HG03439 (cell line): ENCODE measurements at regions not wholly inside any gene's neighbourhood (a gene's known extent, or its start where the extent isn't known, plus 50 kb on each side); places are given as distances from the start of the nearest gene placed in this dataset.
"Not testable (repeated sequence)": the region's sequence is repeated elsewhere in the genome, so short reads cannot be mapped to it uniquely, and the experiment has no call there.

ENCODE experiments used
- ATAC-seq: cut with Tn5 transposase; IDR thresholded peaks from one replicate; pipeline ENCODE4 v1.9.1; 2021; ENCODE audit warnings: mild to moderate bottlenecking, moderate library complexity; ENCODE audit not compliant: unreplicated experiment

DNA sequence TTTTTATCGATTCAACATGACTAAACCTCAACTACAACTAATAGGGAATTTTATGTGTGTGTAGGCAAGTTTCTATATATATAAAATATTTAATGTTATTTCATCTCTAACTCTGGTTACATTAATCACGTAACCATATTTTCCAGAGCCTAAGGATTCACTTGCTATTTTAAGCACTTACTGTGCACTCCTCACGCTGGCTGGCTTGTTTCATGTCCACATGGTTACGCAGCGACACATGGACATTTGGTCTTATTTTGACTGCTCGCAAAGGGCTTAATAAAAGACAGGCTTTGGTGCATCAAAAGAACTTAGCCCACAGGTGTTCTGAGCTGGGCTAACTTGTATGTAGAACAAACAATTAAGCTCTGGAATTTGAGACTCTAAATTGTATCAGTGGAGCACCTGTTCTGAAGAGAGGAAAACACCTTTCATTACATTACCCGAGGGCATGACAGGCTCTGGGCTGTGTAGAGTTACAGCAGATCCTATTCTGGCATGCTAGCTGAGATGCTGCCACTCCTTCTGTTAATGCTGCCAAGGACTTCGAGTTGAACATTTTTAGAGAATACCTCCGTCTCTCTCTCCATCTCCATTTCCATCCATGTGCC is 130.0 kb upstream of the NR2F2 start:
- ATAC-seq = no peak

GRCh38 chr15:96201696-96202095 is 128.8 kb upstream of the NR2F2 start:
- no peak for ATAC-seq

DNA sequence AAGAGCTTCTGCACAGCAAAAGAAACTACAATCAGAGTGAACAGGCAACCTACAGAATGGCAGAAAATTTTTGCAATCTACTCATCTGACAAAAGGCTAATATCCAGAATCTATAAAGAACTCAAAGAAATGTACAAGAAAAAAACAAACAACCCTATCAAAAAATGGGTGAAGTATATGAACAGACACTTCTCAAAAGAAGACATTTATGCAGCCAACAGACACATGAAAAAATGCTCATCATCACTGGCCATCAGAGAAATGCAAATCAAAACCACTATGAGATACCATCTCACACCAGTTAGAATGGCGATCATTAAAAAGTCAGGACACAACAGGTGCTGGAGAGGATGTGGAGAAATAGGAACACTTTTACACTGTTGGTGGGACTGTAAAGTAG is 124.9 kb upstream of the NR2F2 start:
- ATAC-seq = not testable (repeated sequence)

- no peak for ATAC-seq
Observed at GRCh38 chr15:96207377-96208006, 123.0 kb upstream of the NR2F2 start.

GRCh38 chr15:96209285-96209735 is 121.2 kb upstream of the NR2F2 start:
- ATAC-seq = no peak

DNA sequence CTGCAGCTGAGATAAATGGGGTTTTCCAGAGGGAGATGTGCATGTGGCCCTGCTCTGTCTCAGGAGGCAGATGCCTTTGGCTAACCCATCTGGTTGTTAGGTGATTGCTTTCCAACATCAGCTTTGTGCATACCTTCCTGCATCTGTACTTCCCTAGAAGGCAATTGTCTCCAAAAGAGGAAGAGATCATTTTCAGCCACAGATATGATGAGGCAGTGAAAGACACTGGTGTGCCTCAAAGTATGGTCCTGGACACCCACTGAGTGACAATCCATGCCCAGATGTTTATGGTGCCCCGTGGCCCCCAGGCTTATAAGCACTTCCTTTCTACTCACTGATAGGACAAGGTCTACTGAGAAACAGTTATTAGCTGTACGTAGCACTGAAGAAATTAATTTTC is 117.5 kb upstream of the NR2F2 start:
- ATAC-seq = no peak

GRCh38 chr15:96213896-96214295 is 116.6 kb upstream of the NR2F2 start:
- no peak for ATAC-seq

DNA sequence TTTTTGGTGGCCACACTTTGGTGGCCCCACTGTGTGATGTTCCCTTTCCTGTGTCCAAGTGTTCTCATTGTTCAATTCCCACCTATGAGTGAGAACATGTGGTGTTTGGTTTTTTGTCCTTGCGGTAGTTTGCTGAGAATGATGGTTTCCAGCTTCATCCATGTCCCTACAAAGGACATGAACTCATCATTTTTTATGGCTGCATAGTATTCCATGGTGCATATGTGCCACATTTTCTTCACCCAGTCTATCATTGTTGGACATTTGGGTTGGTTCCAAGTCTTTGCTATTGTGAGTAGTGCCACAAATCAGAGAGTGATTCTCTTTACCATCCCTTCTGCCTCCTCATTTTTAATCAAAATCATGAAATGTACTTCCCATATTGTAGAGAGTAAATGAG is 114.0 kb upstream of the NR2F2 start:
- not testable (repeated sequence) for ATAC-seq

GRCh38 chr15:96217983-96218382 is 112.5 kb upstream of the NR2F2 start:
- no peak for ATAC-seq

DNA sequence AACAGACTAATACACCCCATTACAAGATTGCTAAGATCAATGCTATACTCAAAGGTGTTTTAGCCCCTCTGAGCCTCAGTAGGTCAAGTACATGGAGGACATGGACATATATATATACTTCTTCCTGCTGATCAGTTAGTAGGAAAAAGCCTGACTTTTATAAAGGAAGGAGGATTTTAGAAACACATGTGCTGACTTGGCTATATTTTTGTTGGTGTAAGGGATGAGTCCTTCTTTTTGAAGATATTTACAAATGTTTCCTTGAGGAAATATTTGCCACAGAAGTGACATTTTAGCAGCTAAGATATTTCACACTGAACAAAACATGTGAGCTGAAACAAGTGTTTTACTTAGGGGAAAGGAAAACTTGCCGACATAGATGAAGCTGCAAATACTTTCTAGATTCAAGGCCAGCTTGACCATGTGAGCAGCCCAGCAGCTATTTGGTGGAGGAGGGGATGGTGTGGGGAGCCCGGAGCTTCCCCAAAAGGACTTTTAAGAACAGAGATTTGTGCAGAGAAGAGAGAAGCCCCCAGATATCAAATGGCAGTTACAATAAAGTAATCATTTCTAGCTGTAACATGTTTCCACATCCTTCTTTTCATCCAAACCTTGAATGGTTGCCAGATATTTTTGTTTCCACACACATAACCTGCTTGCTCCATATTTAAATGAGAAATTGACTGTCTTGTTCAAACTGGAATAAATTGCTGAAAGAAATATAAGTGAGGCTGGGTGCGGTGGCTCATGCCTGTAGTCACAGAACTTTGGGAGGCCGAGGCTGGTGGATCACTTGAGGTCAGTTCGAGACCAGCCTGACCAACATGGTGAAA is 111.7 kb upstream of the NR2F2 start:
- ATAC-seq = no peak

DNA sequence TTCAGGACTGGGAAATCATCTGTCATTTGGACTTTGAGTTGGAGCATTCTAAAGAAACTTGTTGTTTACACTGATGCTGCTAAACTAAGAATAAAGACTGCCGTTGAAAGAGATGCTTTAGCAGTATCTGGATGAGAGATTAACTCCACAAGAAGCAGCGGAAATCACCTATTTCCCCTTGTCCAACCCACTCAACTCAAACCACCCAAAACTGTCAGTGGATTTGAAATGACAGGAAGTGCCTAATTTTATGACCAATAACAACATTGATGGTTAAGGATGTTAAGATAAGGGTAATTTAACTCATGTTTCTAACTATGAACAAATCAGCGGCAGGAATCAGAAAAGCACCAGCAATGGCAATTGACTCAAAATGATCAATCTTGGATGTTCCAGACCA is 110.8 kb upstream of the NR2F2 start:
- ATAC-seq = no peak

- no peak for ATAC-seq
Observed at GRCh38 chr15:96220657-96221056, 109.8 kb upstream of the NR2F2 start.

DNA sequence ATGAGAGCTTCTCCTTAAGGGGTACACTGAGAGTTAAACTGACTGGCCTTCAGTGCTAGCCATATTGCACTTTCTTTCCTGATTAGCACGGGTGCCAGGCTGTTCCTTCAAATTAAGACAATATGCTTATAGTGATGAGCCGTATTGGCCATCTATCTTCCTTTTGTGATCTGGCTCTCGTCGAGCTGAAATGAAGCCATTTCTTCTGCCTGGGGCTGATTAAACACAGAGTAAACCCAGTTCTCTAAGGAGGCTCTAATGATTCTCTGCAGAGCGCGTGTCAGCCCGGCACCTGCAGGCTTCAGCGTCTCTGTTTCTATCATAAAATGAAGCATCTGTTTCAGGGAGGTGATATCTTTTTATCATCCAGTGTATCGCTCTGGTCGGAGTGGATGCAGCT is 107.5 kb upstream of the NR2F2 start:
- ATAC-seq = no peak

DNA sequence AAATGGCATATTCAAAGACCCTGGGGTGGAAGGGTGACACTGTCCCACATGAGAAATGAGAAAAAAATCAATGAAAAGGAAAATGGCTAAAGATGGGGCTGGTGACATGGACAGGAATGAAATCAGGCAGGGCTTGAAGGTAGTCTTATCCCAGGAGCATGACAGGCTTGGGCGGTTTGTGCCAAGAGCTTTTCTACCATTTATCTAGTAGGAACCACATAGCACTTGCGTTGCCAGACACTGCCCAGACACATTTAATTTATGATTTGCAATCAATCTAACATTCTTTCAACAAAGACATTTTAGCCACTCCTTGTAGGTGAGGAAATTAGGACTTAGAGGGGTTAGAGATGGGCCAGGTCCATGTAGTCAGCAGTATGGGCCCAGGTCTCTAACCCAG is 106.6 kb upstream of the NR2F2 start:
- no peak for ATAC-seq

DNA sequence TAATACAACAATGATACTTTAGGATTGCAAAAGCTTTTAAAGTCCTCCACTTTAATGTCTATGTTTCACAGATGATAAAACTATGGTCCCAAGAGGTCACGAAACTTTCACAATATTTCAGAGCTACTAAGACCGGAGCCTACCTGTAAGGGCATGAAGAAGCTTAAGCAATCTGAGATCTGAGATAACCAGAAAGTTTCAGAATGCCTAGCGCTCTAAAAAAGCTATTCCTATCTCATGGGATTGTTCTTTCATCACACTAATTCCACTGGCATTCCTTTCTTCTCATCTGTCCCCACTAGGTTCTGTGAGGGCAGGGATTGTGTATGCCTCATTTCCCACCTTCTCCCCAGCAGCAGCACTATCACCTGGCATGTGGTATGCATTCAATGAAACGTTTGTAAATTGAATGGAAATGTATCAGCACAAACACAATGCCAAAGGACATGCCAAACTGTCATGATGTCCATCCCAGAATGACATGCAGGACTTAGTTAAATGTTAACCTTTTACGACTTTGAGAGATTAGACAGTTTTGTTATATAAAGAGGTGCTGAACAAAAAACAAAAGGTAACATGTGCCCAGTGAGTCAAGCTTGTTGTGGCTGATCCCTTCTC is 104.7 kb upstream of the NR2F2 start:
- no peak for ATAC-seq

- ATAC-seq = no peak
Observed at GRCh38 chr15:96230526-96231181, 99.8 kb upstream of the NR2F2 start.

- no peak for ATAC-seq
Observed at GRCh38 chr15:96232335-96232734, 98.2 kb upstream of the NR2F2 start.

DNA sequence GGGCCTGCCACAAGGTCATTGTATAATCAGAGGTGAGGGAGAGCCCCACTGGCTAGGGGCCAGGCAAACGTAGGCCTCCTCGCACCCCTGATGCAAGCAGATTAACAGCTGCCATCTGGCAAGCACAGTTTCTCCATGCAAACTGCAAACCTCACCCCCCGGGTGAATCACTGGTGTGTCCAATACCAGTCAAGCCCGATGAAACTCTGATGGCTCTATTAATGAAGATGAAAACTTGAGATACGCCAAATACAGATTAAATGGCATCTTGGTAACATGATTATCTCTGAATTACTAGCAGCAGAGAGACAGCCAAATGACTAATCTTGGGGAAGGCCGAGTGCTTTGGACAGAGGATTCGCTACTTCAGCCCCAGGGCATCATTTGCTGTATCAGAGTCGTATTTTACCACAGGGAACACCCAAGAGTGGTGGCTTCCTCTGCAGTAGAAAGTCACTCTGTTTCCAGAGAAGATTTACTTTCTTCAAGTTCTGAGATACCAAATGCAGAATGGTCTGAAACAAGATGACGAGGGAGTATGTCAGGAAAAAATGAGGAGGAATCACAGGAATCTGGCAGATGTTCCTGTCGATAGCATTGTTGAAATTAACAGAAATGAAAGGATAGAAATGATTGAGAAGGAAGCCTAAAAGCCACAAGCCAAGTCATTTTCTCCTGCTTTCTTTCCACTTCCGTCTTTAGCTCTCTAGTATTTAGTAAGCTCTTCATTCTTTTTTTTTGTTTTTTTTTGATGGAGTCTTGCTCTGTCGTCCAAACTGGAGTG is 96.2 kb upstream of the NR2F2 start:
- no peak for ATAC-seq

DNA sequence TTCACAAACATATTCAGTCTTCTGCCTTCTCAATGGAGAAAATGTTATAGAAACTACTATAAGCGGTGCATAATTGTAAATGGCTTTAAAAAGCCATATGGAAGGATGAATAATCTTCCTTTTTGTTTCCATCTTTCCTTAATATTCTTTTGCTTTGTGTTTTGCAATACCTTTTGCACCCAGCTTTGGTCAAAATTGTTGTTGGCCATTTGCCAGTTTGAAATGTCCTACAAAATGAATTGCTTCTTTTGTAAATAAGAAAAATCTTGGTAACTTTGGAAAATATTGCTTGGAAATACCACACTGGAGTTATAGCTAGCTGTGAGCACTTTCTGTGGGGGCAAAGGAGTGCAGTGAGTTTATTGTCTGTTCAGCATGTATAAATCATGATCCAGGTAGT is 93.5 kb upstream of the NR2F2 start:
- no peak for ATAC-seq

- no peak for ATAC-seq
Observed at GRCh38 chr15:96242761-96243160, 87.7 kb upstream of the NR2F2 start.
